ENCODE measurements at regions not wholly inside any gene's neighbourhood (a gene's known extent, or its start where the extent isn't known, plus 50 kb on each side); places are given as distances from the start of the nearest gene placed in this dataset.
"Not testable (repeated sequence)": the region's sequence is repeated elsewhere in the genome, so short reads cannot be mapped to it uniquely, and the experiment has no call there.

GRCh38 chr3:193029800-193030199 lies 112.1 kb upstream of the MB21D2 start:
- no peak overlapping the region for H3K4me3 ChIP-seq (ENCODE audit: low read depth, low read length)
- TF ChIP-seq, protein P1, sequence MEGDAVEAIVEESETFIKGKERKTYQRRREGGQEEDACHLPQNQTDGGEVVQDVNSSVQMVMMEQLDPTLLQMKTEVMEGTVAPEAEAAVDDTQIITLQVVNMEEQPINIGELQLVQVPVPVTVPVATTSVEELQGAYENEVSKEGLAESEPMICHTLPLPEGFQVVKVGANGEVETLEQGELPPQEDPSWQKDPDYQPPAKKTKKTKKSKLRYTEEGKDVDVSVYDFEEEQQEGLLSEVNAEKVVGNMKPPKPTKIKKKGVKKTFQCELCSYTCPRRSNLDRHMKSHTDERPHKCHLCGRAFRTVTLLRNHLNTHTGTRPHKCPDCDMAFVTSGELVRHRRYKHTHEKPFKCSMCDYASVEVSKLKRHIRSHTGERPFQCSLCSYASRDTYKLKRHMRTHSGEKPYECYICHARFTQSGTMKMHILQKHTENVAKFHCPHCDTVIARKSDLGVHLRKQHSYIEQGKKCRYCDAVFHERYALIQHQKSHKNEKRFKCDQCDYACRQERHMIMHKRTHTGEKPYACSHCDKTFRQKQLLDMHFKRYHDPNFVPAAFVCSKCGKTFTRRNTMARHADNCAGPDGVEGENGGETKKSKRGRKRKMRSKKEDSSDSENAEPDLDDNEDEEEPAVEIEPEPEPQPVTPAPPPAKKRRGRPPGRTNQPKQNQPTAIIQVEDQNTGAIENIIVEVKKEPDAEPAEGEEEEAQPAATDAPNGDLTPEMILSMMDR (IDR thresholded peaks at IDR 0.05; ENCODE audit: low read depth, low read length): no peak

GRCh38 chr3:193030276-193030675 lies 112.6 kb upstream of the MB21D2 start:
- no peak overlapping the region for H3K4me3 ChIP-seq (ENCODE audit: low read depth, low read length)
- TF ChIP-seq, protein P1 (IDR thresholded peaks at IDR 0.05; ENCODE audit: low read depth, low read length): no peak

GRCh38 chr3:193031911-193032310 lies 114.3 kb upstream of the MB21D2 start:
- no peak overlapping the region for H3K4me3 ChIP-seq (ENCODE audit: low read depth, low read length)
- TF ChIP-seq, protein P1 (IDR thresholded peaks at IDR 0.05; ENCODE audit: low read depth, low read length): no peak

DNA sequence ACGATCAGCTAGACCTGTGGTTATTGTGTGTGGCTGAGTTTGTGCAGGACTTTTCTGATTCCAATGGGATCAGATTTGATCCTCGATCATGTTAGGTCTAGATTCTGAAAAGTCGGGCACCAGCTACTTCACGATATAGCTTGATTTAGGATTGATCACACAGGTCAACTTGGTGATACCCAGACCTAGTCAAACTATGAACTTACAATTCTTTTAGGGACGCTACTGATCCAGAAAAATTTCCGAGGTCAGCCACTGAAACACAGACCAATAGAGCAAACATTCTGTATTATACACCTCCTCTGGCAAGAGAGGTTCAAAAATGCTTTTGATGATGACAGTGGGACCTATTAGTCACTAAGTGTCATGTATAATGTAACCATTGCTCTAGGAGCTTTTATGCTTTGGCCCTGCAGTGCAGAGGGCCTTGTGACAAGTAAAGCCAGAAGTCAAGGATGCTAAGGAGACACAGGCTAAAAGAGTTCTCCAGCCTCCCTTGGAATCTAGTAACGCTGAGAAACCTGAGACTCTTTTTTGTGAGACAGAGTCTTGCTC lies 115.6 kb upstream of the MB21D2 start:
- TF ChIP-seq, protein P1 (IDR thresholded peaks at IDR 0.05; ENCODE audit: low read depth, low read length): no peak
- H3K4me3 ChIP-seq (ENCODE audit: low read depth, low read length): no peak overlapping the region

DNA sequence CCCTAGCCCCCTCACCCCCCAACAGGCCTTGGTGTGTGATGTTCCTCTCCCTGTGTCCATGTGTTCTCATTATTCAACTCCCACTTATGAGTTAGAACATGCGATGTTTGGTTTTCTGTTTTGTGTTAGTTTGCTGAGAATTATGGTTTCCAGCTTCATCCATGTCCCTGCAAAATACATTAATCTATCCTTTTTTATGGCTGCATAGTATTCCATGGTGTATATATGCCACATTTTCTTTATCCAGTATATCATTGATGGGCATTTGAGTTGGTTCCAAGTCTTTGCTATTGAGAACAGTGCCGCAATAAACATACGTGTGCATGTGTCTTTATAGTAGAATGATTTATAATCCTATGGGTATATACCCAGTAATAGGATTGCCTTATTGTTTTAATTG lies 120.2 kb upstream of the MB21D2 start:
- not testable (repeated sequence) for H3K4me3 ChIP-seq (ENCODE audit: low read depth, low read length)

DNA sequence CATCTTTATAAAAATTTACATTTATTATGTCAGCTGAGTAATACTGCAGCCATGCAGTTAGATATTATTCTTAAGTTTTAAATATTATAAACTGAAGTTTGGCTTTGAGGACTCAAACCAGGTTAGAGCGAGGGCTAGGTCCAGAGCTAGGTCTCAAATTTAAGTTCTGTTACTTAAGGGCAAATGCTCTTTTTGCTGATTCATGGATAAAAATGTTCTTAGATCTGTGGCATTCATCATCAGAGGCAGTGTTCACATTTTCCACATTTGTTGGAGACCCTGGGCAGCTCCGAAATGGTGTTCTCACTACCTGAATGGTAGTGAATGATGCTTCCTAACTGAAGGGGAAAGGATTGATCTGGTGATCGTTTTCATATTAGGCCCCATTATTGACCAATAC lies 121.4 kb upstream of the MB21D2 start:
- TF ChIP-seq, protein P1 (IDR thresholded peaks at IDR 0.05; ENCODE audit: low read depth, low read length): no peak
- H3K4me3 ChIP-seq (ENCODE audit: low read depth, low read length): no peak overlapping the region

- TF ChIP-seq, protein P1 (IDR thresholded peaks at IDR 0.05; ENCODE audit: low read depth, low read length): 0 out of 2 replicates have a peak, but pooled peaks have one; percentile 16
- no peak overlapping the region for H3K4me3 ChIP-seq (ENCODE audit: low read depth, low read length)
Observed at GRCh38 chr3:193040836-193041672, 123.4 kb upstream of the MB21D2 start.

Measured in WI38 (cell line).